ENCODE measurements at regions not wholly inside any gene's neighbourhood (a gene's known extent, or its start where the extent isn't known, plus 50 kb on each side); places are given as distances from the start of the nearest gene placed in this dataset.

DNA sequence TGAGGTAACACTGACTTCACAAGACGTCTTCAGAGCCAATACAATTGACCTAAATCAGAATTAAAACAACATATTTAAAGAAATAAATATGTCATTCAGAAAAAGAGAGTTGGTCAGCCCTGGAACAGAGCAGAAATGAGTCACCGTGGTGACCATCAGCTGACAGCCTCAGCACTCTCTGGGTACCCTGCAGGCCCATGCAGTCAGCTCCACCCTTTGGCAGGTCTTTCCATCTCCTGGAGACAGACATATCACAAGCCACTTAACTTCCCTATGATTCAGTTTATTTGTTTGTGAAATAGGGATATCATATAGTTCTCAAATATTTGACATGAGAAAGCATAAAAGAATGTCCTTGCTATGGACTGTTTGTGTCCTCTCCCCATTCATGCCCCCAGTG lies 151.6 kb upstream of the MEF2C start:
- DNase-seq = no peak
- Histone ChIP-seq H3K4me3 (no peak overlapping the region), H3K27ac (no peak overlapping the region), H3K27me3 (no peaks in the 10 kb centered on the region), H3K36me3 (no peaks in the 10 kb centered on the region), H3K4me1 (no peaks in the 10 kb centered on the region), H3K9me3 (no peaks in the 10 kb centered on the region)
- 67 to 73% methylated on average over 2 of the region's 2 CpGs for WGBS, 2 donors
- TF ChIP-seq POLR2A (IDR thresholded peaks at IDR 0.05) = no peak
- TF ChIP-seq, protein P1, sequence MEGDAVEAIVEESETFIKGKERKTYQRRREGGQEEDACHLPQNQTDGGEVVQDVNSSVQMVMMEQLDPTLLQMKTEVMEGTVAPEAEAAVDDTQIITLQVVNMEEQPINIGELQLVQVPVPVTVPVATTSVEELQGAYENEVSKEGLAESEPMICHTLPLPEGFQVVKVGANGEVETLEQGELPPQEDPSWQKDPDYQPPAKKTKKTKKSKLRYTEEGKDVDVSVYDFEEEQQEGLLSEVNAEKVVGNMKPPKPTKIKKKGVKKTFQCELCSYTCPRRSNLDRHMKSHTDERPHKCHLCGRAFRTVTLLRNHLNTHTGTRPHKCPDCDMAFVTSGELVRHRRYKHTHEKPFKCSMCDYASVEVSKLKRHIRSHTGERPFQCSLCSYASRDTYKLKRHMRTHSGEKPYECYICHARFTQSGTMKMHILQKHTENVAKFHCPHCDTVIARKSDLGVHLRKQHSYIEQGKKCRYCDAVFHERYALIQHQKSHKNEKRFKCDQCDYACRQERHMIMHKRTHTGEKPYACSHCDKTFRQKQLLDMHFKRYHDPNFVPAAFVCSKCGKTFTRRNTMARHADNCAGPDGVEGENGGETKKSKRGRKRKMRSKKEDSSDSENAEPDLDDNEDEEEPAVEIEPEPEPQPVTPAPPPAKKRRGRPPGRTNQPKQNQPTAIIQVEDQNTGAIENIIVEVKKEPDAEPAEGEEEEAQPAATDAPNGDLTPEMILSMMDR (IDR thresholded peaks at IDR 0.05) = no peak
- intact Hi-C loops (cut with DNase I) = no loop called here

- intact Hi-C loops (cut with DNase I) = no loop called here
- Histone ChIP-seq H3K36me3 (no peaks in the 10 kb centered on the region), H3K27ac (no peak overlapping the region), H3K4me1 (no peaks in the 10 kb centered on the region), H3K27me3 (no peaks in the 10 kb centered on the region), H3K4me3 (no peak overlapping the region), H3K9me3 (no peaks in the 10 kb centered on the region)
- 74 to 78% methylated on average over 3 of the region's 3 CpGs for WGBS, 2 donors
- no peak for TF ChIP-seq POLR2A (IDR thresholded peaks at IDR 0.05)
- TF ChIP-seq, protein P1 (IDR thresholded peaks at IDR 0.05) = no peak
- no peak for DNase-seq
Observed at GRCh38 chr5:89030798-89031197, 147.8 kb upstream of the MEF2C start.

DNA sequence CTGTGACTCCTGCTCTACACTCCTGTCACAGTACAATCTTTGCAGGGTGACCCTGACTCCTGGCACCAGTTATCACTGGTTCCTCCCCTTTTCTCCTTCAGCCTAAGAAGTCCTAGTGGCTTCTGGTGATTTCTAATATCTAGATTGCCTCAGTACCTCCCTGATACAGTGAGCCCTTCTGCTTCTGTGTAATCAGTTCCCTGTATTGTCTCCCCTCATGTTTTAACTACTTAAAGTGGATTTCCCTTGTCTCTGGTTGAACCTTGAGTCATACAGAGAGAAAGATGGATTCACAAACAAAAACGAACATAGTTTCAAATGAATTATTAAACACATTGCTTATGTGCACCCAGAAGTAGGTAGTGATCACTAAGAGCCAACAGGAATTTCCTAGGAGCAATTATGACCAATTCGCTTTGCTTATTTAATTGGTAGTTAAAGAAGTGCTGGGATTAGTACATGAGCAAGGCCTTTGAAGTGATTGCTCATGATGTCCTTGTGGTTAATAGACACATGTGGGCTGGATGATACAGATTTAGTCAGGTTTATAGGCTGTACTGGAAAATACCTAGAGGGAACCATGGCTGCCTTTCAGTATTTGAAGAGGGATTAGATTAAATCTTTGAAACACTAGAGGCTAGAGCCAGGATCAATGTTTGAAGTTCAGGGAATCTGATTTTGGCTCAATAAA lies 145.8 kb upstream of the MEF2C start:
- Histone ChIP-seq H3K9me3 (no peaks in the 10 kb centered on the region), H3K36me3 (no peaks in the 10 kb centered on the region), H3K4me3 (no peak overlapping the region), H3K27me3 (no peaks in the 10 kb centered on the region), H3K27ac (no peak overlapping the region), H3K4me1 (no peaks in the 10 kb centered on the region)
- TF ChIP-seq POLR2A (IDR thresholded peaks at IDR 0.05) = no peak
- TF ChIP-seq, protein P1 (IDR thresholded peaks at IDR 0.05) = no peak
- WGBS, 2 donors = 42 to 46% methylated on average over 2 of the region's 2 CpGs
- DNase-seq = no peak
- intact Hi-C loops (cut with DNase I) = no loop called here

GRCh38 chr5:89024045-89024444 lies 141.1 kb upstream of the MEF2C start:
- no peak overlapping the region for H3K27ac ChIP-seq
- no peak overlapping the region for H3K4me3 ChIP-seq
- TF ChIP-seq, protein P1 (IDR thresholded peaks at IDR 0.05) = no peak
- no peak for TF ChIP-seq POLR2A (IDR thresholded peaks at IDR 0.05)
- no peaks in the 10 kb centered on the region for H3K9me3 ChIP-seq
- no peaks in the 10 kb centered on the region for H3K36me3 ChIP-seq
- intact Hi-C loops (cut with DNase I) = no loop called here
- no peaks in the 10 kb centered on the region for H3K27me3 ChIP-seq
- no peak for DNase-seq
- 70 to 79% methylated on average over 3 of the region's 3 CpGs for WGBS, 2 donors
- H3K4me1 ChIP-seq = no peaks in the 10 kb centered on the region

GRCh38 chr5:89020926-89021610 lies 138.1 kb upstream of the MEF2C start:
- intact Hi-C loops (cut with DNase I) = no loop called here
- H3K9me3 ChIP-seq = no peaks in the 10 kb centered on the region
- no peak for DNase-seq
- TF ChIP-seq, protein P1 (IDR thresholded peaks at IDR 0.05) = no peak
- no peak for TF ChIP-seq POLR2A (IDR thresholded peaks at IDR 0.05)
- 82 to 86% methylated on average over 4 of the region's 4 CpGs for WGBS, 2 donors
- H3K27me3 ChIP-seq = no peaks in the 10 kb centered on the region
- no peak overlapping the region for H3K4me3 ChIP-seq
- no peaks in the 10 kb centered on the region for H3K36me3 ChIP-seq
- no peaks in the 10 kb centered on the region for H3K4me1 ChIP-seq
- H3K27ac ChIP-seq = no peak overlapping the region
